Endothelial cell of umbilical vein (primary cell): ENCODE measurements at regions not wholly inside any gene's neighbourhood (a gene's known extent, or its start where the extent isn't known, plus 50 kb on each side); places are given as distances from the start of the nearest gene placed in this dataset. TPM values are rescaled to one million over a fixed set of nuclear protein-coding genes. Genes with fewer than 3 reads are reported as not detected.

Source experiments
- small RNA-seq: library from RNA; depleted of rRNA; stranded (forward); fragments of <200 nt; gene quantifications from one replicate; pipeline ENCODE3, GENCODE V24; 2012; ENCODE audit warnings: low replicate concordance, low read depth; ENCODE audit not compliant: insufficient read depth, insufficient read length

Small RNA genes in the stretch of these regions (small RNA-seq; reads per million reads assigned to genes)
- gene RNA5SP455, result not detected
